ENCODE measurements at regions not wholly inside any gene's neighbourhood (a gene's known extent, or its start where the extent isn't known, plus 50 kb on each side); places are given as distances from the start of the nearest gene placed in this dataset.

- FAIRE-seq, result peak; percentile 26
- DNase-seq (ENCODE audit: insufficient read length, low spot score), result peak; percentile 76
- TF ChIP-seq PAX5 (IDR thresholded peaks at IDR 0.05; ENCODE audit: insufficient read depth, low read length, severe bottlenecking) (no peak), POU2F2 (IDR thresholded peaks at IDR 0.05; ENCODE audit: low read depth, low read length) (no peak), POLR2AphosphoS5 (IDR thresholded peaks at IDR 0.05; ENCODE audit: low read depth, low read length) (no peak), SPI1 (IDR thresholded peaks at IDR 0.05; ENCODE audit: low read depth, low read length) (no peak), TAF1 (IDR thresholded peaks at IDR 0.05; ENCODE audit: low read depth, low read length) (no peak), POLR2A (IDR thresholded peaks at IDR 0.05; ENCODE audit: low read depth, low read length) (no peak)
These were observed 204.5 kb upstream of the RPL38 start for GRCh38 chr17:73998653-73999645.

- DNase-seq (ENCODE audit: insufficient read length, low spot score) (no peak), FAIRE-seq (no peak)
- TF ChIP-seq SPI1 (IDR thresholded peaks at IDR 0.05; ENCODE audit: low read depth, low read length), result no peak
- no peak for TF ChIP-seq POU2F2 (IDR thresholded peaks at IDR 0.05; ENCODE audit: low read depth, low read length)
- TF ChIP-seq POLR2A (IDR thresholded peaks at IDR 0.05; ENCODE audit: low read depth, low read length), result no peak
- no peak for TF ChIP-seq POLR2AphosphoS5 (IDR thresholded peaks at IDR 0.05; ENCODE audit: low read depth, low read length)
- TF ChIP-seq TAF1 (IDR thresholded peaks at IDR 0.05; ENCODE audit: low read depth, low read length), result no peak
- no peak for TF ChIP-seq PAX5 (IDR thresholded peaks at IDR 0.05; ENCODE audit: insufficient read depth, low read length, severe bottlenecking)
These were observed 202.3 kb upstream of the RPL38 start for GRCh38 chr17:74001145-74001544.

- FAIRE-seq (no peak), DNase-seq (ENCODE audit: insufficient read length, low spot score) (no peak)
- TF ChIP-seq POLR2AphosphoS5 (IDR thresholded peaks at IDR 0.05; ENCODE audit: low read depth, low read length) (no peak), POLR2A (IDR thresholded peaks at IDR 0.05; ENCODE audit: low read depth, low read length) (no peak), SPI1 (IDR thresholded peaks at IDR 0.05; ENCODE audit: low read depth, low read length) (no peak), PAX5 (IDR thresholded peaks at IDR 0.05; ENCODE audit: insufficient read depth, low read length, severe bottlenecking) (no peak), POU2F2 (IDR thresholded peaks at IDR 0.05; ENCODE audit: low read depth, low read length) (no peak), TAF1 (IDR thresholded peaks at IDR 0.05; ENCODE audit: low read depth, low read length) (no peak)
These were observed 201.2 kb upstream of the RPL38 start for GRCh38 chr17:74002241-74002640.

- no peak for TF ChIP-seq POLR2AphosphoS5 (IDR thresholded peaks at IDR 0.05; ENCODE audit: low read depth, low read length)
- TF ChIP-seq PAX5 (IDR thresholded peaks at IDR 0.05; ENCODE audit: insufficient read depth, low read length, severe bottlenecking), result no peak
- DNase-seq (ENCODE audit: insufficient read length, low spot score), result no peak
- no peak for FAIRE-seq
These were observed 199.4 kb upstream of the RPL38 start for GRCh38 chr17:74004056-74004455.

GRCh38 chr17:74005790-74006189 is 197.7 kb upstream of the RPL38 start:
- no peak for FAIRE-seq
- TF ChIP-seq TAF1 (IDR thresholded peaks at IDR 0.05; ENCODE audit: low read depth, low read length) (no peak), POU2F2 (IDR thresholded peaks at IDR 0.05; ENCODE audit: low read depth, low read length) (no peak), POLR2AphosphoS5 (IDR thresholded peaks at IDR 0.05; ENCODE audit: low read depth, low read length) (no peak), PAX5 (IDR thresholded peaks at IDR 0.05; ENCODE audit: insufficient read depth, low read length, severe bottlenecking) (no peak), POLR2A (IDR thresholded peaks at IDR 0.05; ENCODE audit: low read depth, low read length) (no peak), SPI1 (IDR thresholded peaks at IDR 0.05; ENCODE audit: low read depth, low read length) (no peak)

GRCh38 chr17:74006371-74006770 is 197.1 kb upstream of the RPL38 start:
- no peak for TF ChIP-seq SPI1 (IDR thresholded peaks at IDR 0.05; ENCODE audit: low read depth, low read length)
- FAIRE-seq (no peak), DNase-seq (ENCODE audit: insufficient read length, low spot score) (no peak)

More at GRCh38 chr17:74005790-74006189, 197.7 kb upstream of the RPL38 start:
- no peak for DNase-seq (ENCODE audit: insufficient read length, low spot score)

GRCh38 chr17:74008196-74008595 is 195.3 kb upstream of the RPL38 start:
- FAIRE-seq (no peak), DNase-seq (ENCODE audit: insufficient read length, low spot score) (no peak)
- no peak for TF ChIP-seq TAF1 (IDR thresholded peaks at IDR 0.05; ENCODE audit: low read depth, low read length)
- no peak for TF ChIP-seq POLR2A (IDR thresholded peaks at IDR 0.05; ENCODE audit: low read depth, low read length)
- no peak for TF ChIP-seq PAX5 (IDR thresholded peaks at IDR 0.05; ENCODE audit: insufficient read depth, low read length, severe bottlenecking)
- no peak for TF ChIP-seq POU2F2 (IDR thresholded peaks at IDR 0.05; ENCODE audit: low read depth, low read length)
- no peak for TF ChIP-seq SPI1 (IDR thresholded peaks at IDR 0.05; ENCODE audit: low read depth, low read length)
- no peak for TF ChIP-seq POLR2AphosphoS5 (IDR thresholded peaks at IDR 0.05; ENCODE audit: low read depth, low read length)

GRCh38 chr17:74009056-74009625 is 194.3 kb upstream of the RPL38 start:
- TF ChIP-seq SPI1 (IDR thresholded peaks at IDR 0.05; ENCODE audit: low read depth, low read length), result no peak
- FAIRE-seq (no peak), DNase-seq (ENCODE audit: insufficient read length, low spot score) (no peak)

- TF ChIP-seq TAF1 (IDR thresholded peaks at IDR 0.05; ENCODE audit: low read depth, low read length) (no peak), POU2F2 (IDR thresholded peaks at IDR 0.05; ENCODE audit: low read depth, low read length) (no peak), POLR2AphosphoS5 (IDR thresholded peaks at IDR 0.05; ENCODE audit: low read depth, low read length) (no peak), SPI1 (IDR thresholded peaks at IDR 0.05; ENCODE audit: low read depth, low read length) (no peak), POLR2A (IDR thresholded peaks at IDR 0.05; ENCODE audit: low read depth, low read length) (no peak), PAX5 (IDR thresholded peaks at IDR 0.05; ENCODE audit: insufficient read depth, low read length, severe bottlenecking) (no peak)
- no peak for DNase-seq (ENCODE audit: insufficient read length, low spot score)
These were observed 192.6 kb upstream of the RPL38 start for GRCh38 chr17:74010903-74011302.

GRCh38 chr17:74011966-74012365 is 191.5 kb upstream of the RPL38 start:
- FAIRE-seq, result no peak
- TF ChIP-seq SPI1 (IDR thresholded peaks at IDR 0.05; ENCODE audit: low read depth, low read length), result no peak
- TF ChIP-seq POLR2AphosphoS5 (IDR thresholded peaks at IDR 0.05; ENCODE audit: low read depth, low read length), result no peak
- no peak for TF ChIP-seq TAF1 (IDR thresholded peaks at IDR 0.05; ENCODE audit: low read depth, low read length)
- no peak for TF ChIP-seq POU2F2 (IDR thresholded peaks at IDR 0.05; ENCODE audit: low read depth, low read length)
- TF ChIP-seq POLR2A (IDR thresholded peaks at IDR 0.05; ENCODE audit: low read depth, low read length), result no peak
- no peak for TF ChIP-seq PAX5 (IDR thresholded peaks at IDR 0.05; ENCODE audit: insufficient read depth, low read length, severe bottlenecking)
- no peak for DNase-seq (ENCODE audit: insufficient read length, low spot score)

More at GRCh38 chr17:74010903-74011302, 192.6 kb upstream of the RPL38 start:
- FAIRE-seq, result no peak

All from GM12891 (cell line).